ENCODE measurements at regions not wholly inside any gene's neighbourhood (a gene's known extent, or its start where the extent isn't known, plus 50 kb on each side); places are given as distances from the start of the nearest gene placed in this dataset.

DNA sequence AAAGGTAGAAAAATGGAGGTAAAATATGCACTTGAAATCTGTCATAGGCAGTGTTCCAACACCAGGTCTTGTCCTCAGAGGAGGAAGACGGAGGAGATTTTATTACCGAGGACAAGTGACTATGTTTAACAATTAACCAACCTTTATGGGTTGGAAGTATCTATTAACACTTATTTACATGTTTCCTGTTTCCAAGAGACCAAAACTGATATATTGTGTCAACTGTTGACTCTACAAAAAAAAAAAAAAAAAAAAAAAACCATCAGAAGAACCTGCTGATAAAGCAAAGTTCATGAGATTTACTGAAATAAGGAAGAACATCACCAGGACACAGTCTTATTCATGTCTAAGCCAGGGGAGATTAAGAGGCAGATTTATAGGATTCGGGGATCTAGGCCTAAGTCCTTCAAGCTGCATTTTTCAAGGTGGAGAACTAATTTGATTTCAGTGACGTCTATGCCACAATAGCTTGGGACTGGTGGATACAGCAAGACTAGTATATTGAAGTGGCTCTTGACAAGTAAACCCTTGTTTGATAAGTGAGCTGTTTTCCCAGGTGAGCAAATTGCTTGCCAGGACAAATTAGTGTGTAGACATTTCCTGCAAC is 126.6 kb upstream of the NAA20 start:
- no peak for DNase-seq (ENCODE audit: low spot score in 2 of 2)
- 79% methylated on average over 4 of the region's 4 CpGs for WGBS
- Histone ChIP-seq H3K36me3 (peaks cover 9% of the 10 kb centered on the region), H3K27me3 (no peaks in the 10 kb centered on the region), H3K4me1 (peaks cover 53% of the 10 kb centered on the region), H3K9me3 (no peaks in the 10 kb centered on the region), H3K27ac (peak overlapping the region; percentile 74), H3K4me3 (peak overlapping the region; percentile 36)
- TF ChIP-seq, protein P1, sequence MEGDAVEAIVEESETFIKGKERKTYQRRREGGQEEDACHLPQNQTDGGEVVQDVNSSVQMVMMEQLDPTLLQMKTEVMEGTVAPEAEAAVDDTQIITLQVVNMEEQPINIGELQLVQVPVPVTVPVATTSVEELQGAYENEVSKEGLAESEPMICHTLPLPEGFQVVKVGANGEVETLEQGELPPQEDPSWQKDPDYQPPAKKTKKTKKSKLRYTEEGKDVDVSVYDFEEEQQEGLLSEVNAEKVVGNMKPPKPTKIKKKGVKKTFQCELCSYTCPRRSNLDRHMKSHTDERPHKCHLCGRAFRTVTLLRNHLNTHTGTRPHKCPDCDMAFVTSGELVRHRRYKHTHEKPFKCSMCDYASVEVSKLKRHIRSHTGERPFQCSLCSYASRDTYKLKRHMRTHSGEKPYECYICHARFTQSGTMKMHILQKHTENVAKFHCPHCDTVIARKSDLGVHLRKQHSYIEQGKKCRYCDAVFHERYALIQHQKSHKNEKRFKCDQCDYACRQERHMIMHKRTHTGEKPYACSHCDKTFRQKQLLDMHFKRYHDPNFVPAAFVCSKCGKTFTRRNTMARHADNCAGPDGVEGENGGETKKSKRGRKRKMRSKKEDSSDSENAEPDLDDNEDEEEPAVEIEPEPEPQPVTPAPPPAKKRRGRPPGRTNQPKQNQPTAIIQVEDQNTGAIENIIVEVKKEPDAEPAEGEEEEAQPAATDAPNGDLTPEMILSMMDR (IDR thresholded peaks at IDR 0.05) = no peak
- TF ChIP-seq EP300 (IDR thresholded peaks at IDR 0.05) = no peak

DNA sequence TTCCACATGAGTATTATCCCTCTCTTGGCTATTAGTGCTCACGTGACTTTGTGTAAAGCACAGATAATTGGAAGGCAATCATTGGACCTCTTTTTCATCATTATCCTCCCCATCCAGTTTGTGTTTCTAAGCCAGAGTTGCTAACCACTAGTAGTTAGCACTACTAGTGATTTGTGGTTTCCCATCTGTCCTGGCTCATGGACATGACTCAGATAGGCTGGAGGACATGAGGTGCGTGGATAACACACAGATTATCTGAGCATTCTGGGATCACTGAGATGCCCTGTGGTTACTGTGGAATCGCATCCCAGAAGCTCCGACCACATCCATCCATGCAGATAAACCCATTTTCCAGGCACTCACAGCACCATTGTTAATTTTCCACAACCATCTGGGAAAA is 123.8 kb upstream of the NAA20 start:
- Histone ChIP-seq H3K36me3 (peaks cover 14% of the 10 kb centered on the region), H3K9me3 (no peaks in the 10 kb centered on the region), H3K27ac (no peak overlapping the region), H3K4me1 (peaks cover 27% of the 10 kb centered on the region), H3K4me3 (no peak overlapping the region), H3K27me3 (no peaks in the 10 kb centered on the region)
- TF ChIP-seq, protein P1 (IDR thresholded peaks at IDR 0.05) = no peak
- TF ChIP-seq POLR2AphosphoS5 (IDR thresholded peaks at IDR 0.05) (no peak), POLR2A (IDR thresholded peaks at IDR 0.05) (no peak), EP300 (IDR thresholded peaks at IDR 0.05) (no peak)
- WGBS = 96% methylated on average over 4 of the region's 4 CpGs
- no peak for DNase-seq (ENCODE audit: low spot score in 2 of 2)

GRCh38 chr20:19895761-19896160 is 121.4 kb upstream of the NAA20 start:
- Histone ChIP-seq H3K27ac (no peak overlapping the region), H3K4me1 (peaks cover 6% of the 10 kb centered on the region), H3K27me3 (no peaks in the 10 kb centered on the region), H3K4me3 (no peak overlapping the region), H3K9me3 (no peaks in the 10 kb centered on the region), H3K36me3 (peaks cover 14% of the 10 kb centered on the region)
- 90% methylated on average over 2 of the region's 2 CpGs for WGBS
- no peak for TF ChIP-seq EP300 (IDR thresholded peaks at IDR 0.05)
- TF ChIP-seq, protein P1 (IDR thresholded peaks at IDR 0.05) = no peak
- TF ChIP-seq POLR2AphosphoS5 (IDR thresholded peaks at IDR 0.05) = no peak
- no peak for TF ChIP-seq POLR2A (IDR thresholded peaks at IDR 0.05)
- DNase-seq (ENCODE audit: low spot score in 2 of 2) = no peak

GRCh38 chr20:19897891-19898290 is 119.3 kb upstream of the NAA20 start:
- Histone ChIP-seq H3K4me1 (peaks cover 5% of the 10 kb centered on the region), H3K36me3 (peaks cover 11% of the 10 kb centered on the region), H3K9me3 (no peaks in the 10 kb centered on the region), H3K27ac (no peak overlapping the region), H3K27me3 (no peaks in the 10 kb centered on the region), H3K4me3 (no peak overlapping the region)
- DNase-seq (ENCODE audit: low spot score in 2 of 2) = no peak
- WGBS = 91% methylated on average over 6 of the region's 6 CpGs
- no peak for TF ChIP-seq EP300 (IDR thresholded peaks at IDR 0.05)
- no peak for TF ChIP-seq POLR2A (IDR thresholded peaks at IDR 0.05)
- no peak for TF ChIP-seq POLR2AphosphoS5 (IDR thresholded peaks at IDR 0.05)
- TF ChIP-seq, protein P1 (IDR thresholded peaks at IDR 0.05) = no peak

- H3K27ac ChIP-seq = no peak overlapping the region
- peak in 1 of 2 donors; percentile 52 for DNase-seq (ENCODE audit: low spot score in 2 of 2)
- 69% methylated on average over 9 of the region's 9 CpGs for WGBS
Observed at GRCh38 chr20:19901226-19901625, 115.9 kb upstream of the NAA20 start.

More at GRCh38 chr20:19901226-19901625, 115.9 kb upstream of the NAA20 start:
- Histone ChIP-seq H3K9me3 (no peaks in the 10 kb centered on the region), H3K27me3 (no peaks in the 10 kb centered on the region), H3K36me3 (peaks cover 5% of the 10 kb centered on the region), H3K4me1 (peaks cover 5% of the 10 kb centered on the region), H3K4me3 (no peak overlapping the region)
- TF ChIP-seq POLR2A (IDR thresholded peaks at IDR 0.05) (no peak), EP300 (IDR thresholded peaks at IDR 0.05) (no peak), POLR2AphosphoS5 (IDR thresholded peaks at IDR 0.05) (no peak)
- TF ChIP-seq, protein P1 (IDR thresholded peaks at IDR 0.05) = no peak
